B cell (primary cell): ENCODE measurements at regions not wholly inside any gene's neighbourhood (a gene's known extent, or its start where the extent isn't known, plus 50 kb on each side); places are given as distances from the start of the nearest gene placed in this dataset.

Experiments
- EZH2 ChIP-seq: IDR thresholded peaks from 2 replicates; pipeline ENCODE4 v1.6.1; 2012; ENCODE audit warnings: borderline replicate concordance, low read depth, mild to moderate bottlenecking, moderate library complexity, low read length; ENCODE audit not compliant: insufficient read depth, poor library complexity, severe bottlenecking
- TF ChIP-seq, protein P1 (sequence below): fragments of 200-600 bp; IDR thresholded peaks from one replicate; pipeline ENCODE4 v1.8.0; 2022; ENCODE audit warnings: antibody characterized with exemption, mild to moderate bottlenecking

DNA sequence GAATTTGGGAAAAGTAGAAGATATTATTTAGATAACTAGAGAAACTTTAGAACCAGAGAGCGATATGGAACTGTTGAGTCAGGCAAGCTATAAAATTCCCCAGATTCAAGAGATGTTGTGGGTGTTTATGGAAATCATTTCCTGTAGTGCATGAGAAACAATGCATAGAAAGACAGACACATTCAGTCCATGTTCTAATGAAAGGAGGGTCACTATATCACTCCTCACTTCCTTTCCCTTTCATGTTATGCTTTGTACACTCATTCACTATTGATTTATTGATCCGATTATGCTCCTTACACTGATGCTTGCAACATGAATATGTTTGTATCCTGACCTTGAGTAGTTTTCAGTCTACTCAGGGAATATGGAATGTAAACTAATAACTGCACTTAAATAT is 1459.9 kb upstream of the ALCAM start:
- TF ChIP-seq, protein P1, sequence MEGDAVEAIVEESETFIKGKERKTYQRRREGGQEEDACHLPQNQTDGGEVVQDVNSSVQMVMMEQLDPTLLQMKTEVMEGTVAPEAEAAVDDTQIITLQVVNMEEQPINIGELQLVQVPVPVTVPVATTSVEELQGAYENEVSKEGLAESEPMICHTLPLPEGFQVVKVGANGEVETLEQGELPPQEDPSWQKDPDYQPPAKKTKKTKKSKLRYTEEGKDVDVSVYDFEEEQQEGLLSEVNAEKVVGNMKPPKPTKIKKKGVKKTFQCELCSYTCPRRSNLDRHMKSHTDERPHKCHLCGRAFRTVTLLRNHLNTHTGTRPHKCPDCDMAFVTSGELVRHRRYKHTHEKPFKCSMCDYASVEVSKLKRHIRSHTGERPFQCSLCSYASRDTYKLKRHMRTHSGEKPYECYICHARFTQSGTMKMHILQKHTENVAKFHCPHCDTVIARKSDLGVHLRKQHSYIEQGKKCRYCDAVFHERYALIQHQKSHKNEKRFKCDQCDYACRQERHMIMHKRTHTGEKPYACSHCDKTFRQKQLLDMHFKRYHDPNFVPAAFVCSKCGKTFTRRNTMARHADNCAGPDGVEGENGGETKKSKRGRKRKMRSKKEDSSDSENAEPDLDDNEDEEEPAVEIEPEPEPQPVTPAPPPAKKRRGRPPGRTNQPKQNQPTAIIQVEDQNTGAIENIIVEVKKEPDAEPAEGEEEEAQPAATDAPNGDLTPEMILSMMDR = no peak
- no peak for TF ChIP-seq EZH2
